GM19099 (cell line): ENCODE measurements at regions not wholly inside any gene's neighbourhood (a gene's known extent, or its start where the extent isn't known, plus 50 kb on each side); places are given as distances from the start of the nearest gene placed in this dataset.

Source experiments
- POLR2A ChIP-seq: IDR thresholded peaks from 3 replicates; pipeline ENCODE4 v1.6.1; 2011; ENCODE audit warnings: low read depth; ENCODE audit not compliant: insufficient read length; ENCODE audit errors: extremely low read depth

DNA sequence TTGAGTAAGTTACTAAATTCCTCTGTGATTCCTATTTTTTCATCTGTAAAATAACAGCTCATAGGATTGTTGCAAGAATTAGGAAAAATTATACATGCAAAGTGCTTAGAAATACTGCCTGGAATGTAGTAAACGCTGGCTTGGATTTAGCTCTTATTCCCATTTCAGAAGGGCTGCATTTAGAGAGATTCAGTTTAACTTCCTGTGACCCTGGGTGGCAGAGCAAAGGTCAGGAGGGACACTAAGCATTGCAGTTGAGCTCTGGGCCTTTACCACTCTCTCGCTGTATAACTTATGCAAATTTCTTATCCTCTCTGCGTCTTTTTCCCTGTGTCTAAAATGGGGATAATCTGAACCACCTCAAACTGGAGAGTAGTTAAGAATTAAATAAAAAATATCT is 241.0 kb upstream of the POU3F1 start:
- no peak for TF ChIP-seq POLR2A

DNA sequence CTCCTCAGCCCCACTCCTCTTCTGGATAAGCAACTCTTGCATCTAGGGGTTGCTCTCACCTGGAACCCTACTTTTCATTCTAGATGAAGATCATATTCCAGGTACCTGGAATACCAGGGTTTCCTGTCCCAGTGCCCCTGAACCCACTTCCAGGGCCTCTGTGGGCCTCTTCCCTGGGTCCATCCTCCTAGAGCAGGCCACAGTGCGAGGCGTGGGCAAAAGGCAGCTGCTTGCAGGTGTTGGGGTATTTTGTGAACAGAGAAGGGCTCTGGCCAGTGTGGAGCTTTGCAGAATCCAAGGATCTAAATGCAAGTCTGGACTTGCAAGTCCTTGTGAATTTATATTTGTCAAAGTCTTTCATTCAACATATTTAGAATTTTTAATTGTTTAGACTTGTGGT is 240.4 kb upstream of the POU3F1 start:
- no peak for TF ChIP-seq POLR2A

GRCh38 chr1:38285807-38286530 is 239.4 kb upstream of the POU3F1 start:
- TF ChIP-seq POLR2A: no peak

- no peak for TF ChIP-seq POLR2A
Observed at GRCh38 chr1:38284953-38285352, 238.4 kb upstream of the POU3F1 start.

DNA sequence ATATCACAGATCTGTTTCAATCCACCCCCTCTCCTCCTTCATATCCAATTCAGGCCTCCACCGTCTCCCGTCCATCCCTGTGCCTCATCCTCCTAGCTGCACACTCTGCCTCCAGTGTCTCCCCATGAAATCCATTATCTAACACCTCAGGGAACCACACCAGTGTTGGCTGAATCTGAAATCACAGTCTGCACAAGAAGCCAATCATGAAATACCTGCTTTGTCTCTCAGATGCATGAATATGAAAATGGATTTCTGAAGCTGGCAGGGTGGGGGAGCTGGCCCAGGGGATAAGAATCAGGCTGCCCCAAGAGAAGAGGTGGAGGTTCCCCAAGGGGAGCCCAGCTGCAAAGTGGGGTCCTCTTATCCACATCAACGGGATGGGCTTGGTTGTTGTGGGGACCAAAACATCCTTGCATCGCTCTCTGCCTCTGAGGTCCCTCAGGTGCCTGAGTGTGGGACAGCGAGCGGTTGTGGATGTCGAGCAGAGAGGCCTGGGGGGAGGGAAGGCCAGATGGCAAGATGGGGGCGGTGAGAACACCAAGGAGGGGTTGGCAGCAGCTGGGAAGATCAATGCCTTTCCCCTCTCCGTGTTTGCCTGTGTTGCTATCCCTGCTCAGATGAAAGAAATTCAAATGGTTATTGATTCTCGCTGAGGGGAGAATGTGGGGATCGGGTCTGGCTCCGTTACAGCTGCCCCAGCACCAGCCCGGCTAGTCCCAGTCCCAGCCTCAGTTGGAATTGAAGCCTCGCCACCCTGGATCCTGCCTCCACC is 237.3 kb upstream of the POU3F1 start:
- TF ChIP-seq POLR2A: no peak

DNA sequence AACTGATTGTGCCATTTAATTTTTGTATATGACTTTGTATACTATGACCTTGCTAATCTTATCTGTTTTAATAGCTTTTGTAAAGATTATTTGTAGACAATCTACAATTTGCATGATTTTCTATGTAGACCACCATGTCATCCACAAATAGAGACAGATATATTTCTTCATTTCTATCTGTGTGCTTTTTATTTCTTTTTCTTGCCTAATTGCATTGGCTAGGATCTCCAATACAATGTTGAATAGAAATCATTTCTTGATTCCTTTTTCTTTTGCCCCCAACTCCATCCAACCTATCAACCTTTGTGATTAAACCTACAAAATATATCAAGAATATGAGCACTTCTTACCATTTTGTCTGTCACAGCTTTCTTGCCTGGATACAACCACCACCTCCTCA is 232.6 kb upstream of the POU3F1 start:
- TF ChIP-seq POLR2A: no peak

DNA sequence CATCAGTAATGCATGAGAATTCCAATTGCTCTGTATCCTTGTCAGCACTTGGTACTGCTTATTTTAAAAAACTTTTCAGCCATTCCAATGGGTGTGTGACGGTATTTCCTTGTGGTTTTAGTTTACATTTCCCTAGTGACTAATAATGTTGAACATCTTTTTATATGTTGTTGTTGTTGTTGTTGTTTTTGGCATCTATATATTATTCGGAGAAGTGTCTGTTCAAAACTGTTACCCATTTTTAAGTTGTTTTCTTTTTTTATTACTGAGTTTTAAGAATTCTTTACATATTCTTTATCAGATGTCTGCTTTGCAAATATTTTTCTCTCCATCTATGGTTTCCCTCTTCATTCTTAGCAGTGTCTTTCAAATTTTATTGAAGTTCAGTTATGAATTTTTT is 231.1 kb upstream of the POU3F1 start:
- no peak for TF ChIP-seq POLR2A

GRCh38 chr1:38275960-38276359 is 229.4 kb upstream of the POU3F1 start:
- no peak for TF ChIP-seq POLR2A

- no peak for TF ChIP-seq POLR2A
Observed at GRCh38 chr1:38274974-38275373, 228.4 kb upstream of the POU3F1 start.

- TF ChIP-seq POLR2A: no peak
Observed at GRCh38 chr1:38273196-38273804, 226.7 kb upstream of the POU3F1 start.

- TF ChIP-seq POLR2A: no peak
Observed at GRCh38 chr1:38272515-38272914, 225.9 kb upstream of the POU3F1 start.

- TF ChIP-seq POLR2A: no peak
Observed at GRCh38 chr1:38270849-38271633, 224.4 kb upstream of the POU3F1 start.

- no peak for TF ChIP-seq POLR2A
Observed at GRCh38 chr1:38269923-38270848, 223.6 kb upstream of the POU3F1 start.

DNA sequence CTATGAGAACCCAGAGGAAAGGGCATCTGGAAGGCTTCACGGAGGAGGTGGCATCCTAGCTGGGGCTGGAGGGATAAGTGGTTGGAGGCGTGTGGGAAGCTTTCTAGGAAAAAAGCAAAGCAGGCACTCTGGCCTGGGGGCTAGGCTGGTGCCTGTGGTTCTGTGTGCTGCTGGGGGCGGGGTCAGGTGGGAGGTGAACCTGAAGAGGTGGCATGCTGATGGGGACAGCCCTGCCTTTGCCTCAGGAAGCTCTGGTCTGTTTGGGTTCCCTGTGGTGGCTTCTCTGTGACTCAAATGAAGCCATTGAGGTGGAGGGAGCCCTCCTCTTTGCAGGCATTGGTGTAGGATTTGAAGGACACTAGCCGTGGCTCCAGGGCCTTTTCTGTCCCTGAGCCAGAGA is 221.6 kb upstream of the POU3F1 start:
- TF ChIP-seq POLR2A: no peak
